B cell (primary cell): ENCODE measurements at regions not wholly inside any gene's neighbourhood (a gene's known extent, or its start where the extent isn't known, plus 50 kb on each side); places are given as distances from the start of the nearest gene placed in this dataset.

Source experiments
- ATAC-seq: fragments of 200-7000 bp; cut with Tn5 transposase; one replicate; pipeline ENCODE4 v1.10.0; 2021; ENCODE audit warnings: low read depth, mild to moderate bottlenecking, moderate number of reproducible peaks, moderate library complexity
- CTCF ChIA-PET: fragments of 350-600 bp; sonication (Branson Sonifier 250); formaldehyde crosslinking; loops from one replicate; lab custom pipeline; 2021; ENCODE audit warnings: antibody characterized with exemption, inconsistent platforms; lab: Charles Lee
- POLR2A ChIA-PET: fragments of 350-600 bp; sonication (Branson Sonifier 250); formaldehyde crosslinking; loops from one replicate; lab custom pipeline; 2021; ENCODE audit warnings: antibody characterized with exemption; lab: Charles Lee
- DNase-seq: peaks from one replicate; pipeline ENCODE4 v3.0.0; 2013
- H2AFZ ChIP-seq: 2 replicates; pipeline ENCODE4 v1.6.1; 2012; ENCODE audit warnings: mild to moderate bottlenecking, low read depth, low read length; ENCODE audit not compliant: insufficient read depth, poor library complexity, severe bottlenecking
- H3K27ac ChIP-seq, 2 donors: 1 replicate in 1 of 2; 2 replicates in 1 of 2; pipeline ENCODE4 v1.5.1; 2012 to 2013; ENCODE audit warnings: low read length in 2 of 2, mild to moderate bottlenecking in 2 of 2, moderate library complexity in 1 of 2
- H3K27me3 ChIP-seq, 4 experiments: fragments of 200-600 bp in 1 of 4; sonication (generic) in 1 of 4; replicated peaks in 1 of 4; 1 replicate in 2 of 4; 2 replicates in 2 of 4; pipeline versions ENCODE4 v1.6.1 to v1.7.0; 2013 to 2016; ENCODE audit warnings: low read length in 3 of 4, mild to moderate bottlenecking in 2 of 4, mixed read lengths in 1 of 4, moderate library complexity in 1 of 4; ENCODE audit not compliant: insufficient read depth in 4 of 4, control insufficient read depth in 3 of 4; ENCODE audit errors: control extremely low read depth in 1 of 4
- H3K36me3 ChIP-seq, 2 experiments: replicated peaks in 1 of 2; 1 replicate in 1 of 2; 2 replicates in 1 of 2; pipeline versions ENCODE4 v1.6.1 to v1.7.1; 2013; ENCODE audit warnings: low read length in 1 of 2; ENCODE audit not compliant: insufficient read depth in 2 of 2, control insufficient read depth in 1 of 2; ENCODE audit errors: control extremely low read depth in 1 of 2, extremely low read depth in 1 of 2
- H3K4me1 ChIP-seq, 2 donors: fragments of 200-600 bp in 1 of 2; sonication (generic) in 1 of 2; 1 replicate in 1 of 2; 2 replicates in 1 of 2; pipeline versions ENCODE4 v1.5.1 to v1.6.1; 2013 to 2017; ENCODE audit warnings: low read length in 2 of 2; ENCODE audit not compliant: control insufficient read depth in 2 of 2, insufficient read depth in 2 of 2
- H3K4me2 ChIP-seq: replicated peaks from 2 replicates; pipeline ENCODE3; 2012; ENCODE audit warnings: mild to moderate bottlenecking, low read depth, low read length; ENCODE audit not compliant: poor library complexity, severe bottlenecking
- H3K4me3 ChIP-seq, 5 experiments: fragments of 200-600 bp in 1 of 5; sonication (generic) in 1 of 5; 1 replicate in 3 of 5; 2 replicates in 2 of 5; pipeline versions ENCODE4 v1.5.1 to v1.7.0; 2011 to 2016; ENCODE audit warnings: low read length in 4 of 5, mild to moderate bottlenecking in 4 of 5, low read depth in 2 of 5, control low read depth in 1 of 5, moderate library complexity in 1 of 5; ENCODE audit not compliant: insufficient read depth in 1 of 5; ENCODE audit errors: control extremely low read depth in 1 of 5, extremely low read depth in 1 of 5
- H3K79me2 ChIP-seq: fragments of 200-600 bp; sonication (generic); one replicate; pipeline ENCODE4 v1.6.0; 2016; ENCODE audit warnings: low read length; ENCODE audit not compliant: control insufficient read depth, insufficient read depth
- H3K9ac ChIP-seq: fragments of 200-600 bp; sonication (generic); 2 replicates; pipeline ENCODE4 v1.6.1; 2017; ENCODE audit warnings: mild to moderate bottlenecking, low read length, moderate library complexity
- H3K9me3 ChIP-seq, 3 donors: one replicate each; pipeline versions ENCODE4 v1.6.1 to v1.7.1; 2013; ENCODE audit warnings: low read length in 2 of 3; ENCODE audit not compliant: control insufficient read depth in 2 of 3, insufficient read depth in 1 of 3; ENCODE audit errors: control extremely low read depth in 1 of 3
- H4K20me1 ChIP-seq: 2 replicates; pipeline ENCODE4 v1.6.0; 2012; ENCODE audit warnings: mild to moderate bottlenecking, low read length; ENCODE audit not compliant: insufficient read depth, control insufficient read depth, poor library complexity, severe bottlenecking
- H3K27ac Mint-ChIP-seq: one replicate; pipeline ENCODE4 v1.8.0; 2021; ENCODE audit warnings: mixed read lengths
- H3K27me3 Mint-ChIP-seq: one replicate; pipeline ENCODE4 v1.8.0; 2021; ENCODE audit warnings: mixed read lengths
- H3K4me1 Mint-ChIP-seq: one replicate; pipeline ENCODE4 v1.8.0; 2021; ENCODE audit warnings: mixed read lengths
- H3K4me3 Mint-ChIP-seq: one replicate; pipeline ENCODE4 v1.8.0; 2021; ENCODE audit warnings: mixed read lengths
- H3K9me3 Mint-ChIP-seq: one replicate; pipeline ENCODE4 v1.8.0; 2022; ENCODE audit warnings: mixed read lengths; ENCODE audit not compliant: insufficient read depth
- EZH2 ChIP-seq: IDR thresholded peaks from 2 replicates; pipeline ENCODE4 v1.6.1; 2012; ENCODE audit warnings: borderline replicate concordance, low read depth, mild to moderate bottlenecking, moderate library complexity, low read length; ENCODE audit not compliant: insufficient read depth, poor library complexity, severe bottlenecking
- WGBS: methylation state at CpG from one replicate; pipeline ENCODE4 v1.1.5; 2013; ENCODE audit warnings: missing lambda C conversion rate; ENCODE audit not compliant: insufficient coverage; 5-methylcytosine and 5-hydroxymethylcytosine counted together
- intact Hi-C: fragments of 100-400 bp; cut with micrococcal nuclease; formaldehyde crosslinking; loops from one replicate; pipeline ENCODE4 v1.10.0; 2022
- TF ChIP-seq, protein P1 (sequence below): fragments of 200-600 bp; IDR thresholded peaks from one replicate; pipeline ENCODE4 v1.8.0; 2022; ENCODE audit warnings: antibody characterized with exemption, mild to moderate bottlenecking

DNA sequence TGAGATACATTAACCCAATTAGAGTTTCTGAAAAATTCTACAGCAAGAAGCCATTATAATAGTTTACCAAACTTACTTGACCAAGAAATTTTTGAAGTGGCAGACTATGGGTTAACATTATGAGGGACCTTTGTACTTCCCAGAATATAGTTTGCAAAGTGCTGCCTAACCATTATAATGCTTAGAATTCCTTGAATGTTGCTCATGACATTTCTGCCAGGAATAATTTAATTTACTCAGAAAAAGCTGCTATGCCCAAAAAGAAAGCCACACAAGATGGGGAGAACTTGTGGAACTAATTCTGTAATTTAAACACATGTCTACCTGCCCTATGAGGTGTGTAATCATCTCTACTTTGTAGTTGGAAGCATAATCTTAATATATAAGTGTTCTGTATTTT lies 58.1 kb upstream of the MYCBP2 start:
- no peak overlapping the region for H3K9ac ChIP-seq
- no peaks in the 10 kb centered on the region for H3K9me3 ChIP-seq
- ChIA-PET POLR2A (no interaction called here), CTCF (no interaction called here)
- no peak overlapping the region for H3K4me2 ChIP-seq
- peaks cover 4% of the 10 kb centered on the region for H3K4me1 Mint-ChIP-seq
- no peak overlapping the region for H3K27ac Mint-ChIP-seq
- no peak overlapping the region for H3K27ac ChIP-seq
- no peaks in the 10 kb centered on the region for H3K36me3 ChIP-seq
- no peaks in the 10 kb centered on the region for H3K27me3 ChIP-seq
- no peak overlapping the region for H3K4me3 ChIP-seq
- no peaks in the 10 kb centered on the region for H3K4me1 ChIP-seq
- H2AFZ ChIP-seq, result no peak overlapping the region
- DNase-seq, result no peak
- H3K4me3 Mint-ChIP-seq, result no peak overlapping the region
- no peak for TF ChIP-seq EZH2
- H4K20me1 ChIP-seq, result no peaks in the 10 kb centered on the region
- H3K9me3 Mint-ChIP-seq, result no peaks in the 10 kb centered on the region
- no peaks in the 10 kb centered on the region for H3K27me3 Mint-ChIP-seq
- intact Hi-C loops, result no loop called here
- ATAC-seq, result no peak
- H3K79me2 ChIP-seq, result no peaks in the 10 kb centered on the region

- Histone ChIP-seq H3K9ac (no peak overlapping the region), H3K4me2 (no peak overlapping the region), H3K36me3 (no peaks in the 10 kb centered on the region), H4K20me1 (no peaks in the 10 kb centered on the region), H3K79me2 (no peaks in the 10 kb centered on the region), H3K9me3 (no peaks in the 10 kb centered on the region), H2AFZ (no peak overlapping the region), H3K4me3 (no peak overlapping the region), H3K4me1 (no peaks in the 10 kb centered on the region), H3K27me3 (no peaks in the 10 kb centered on the region), H3K27ac (no peak overlapping the region)
- no peaks in the 10 kb centered on the region for H3K9me3 Mint-ChIP-seq
- H3K4me3 Mint-ChIP-seq, result no peak overlapping the region
- no peak overlapping the region for H3K27ac Mint-ChIP-seq
- no peak for ATAC-seq
- ChIA-PET CTCF (interaction anchor here (0.6 kb wide), 1 partner anchor 326 kb away, joined by 5 read pairs; no protein-coding TSS in a partner anchor), POLR2A (no interaction called here)
- WGBS, result no CpG with 5 or more reads among the region's 4 CpGs
- DNase-seq, result no peak
- TF ChIP-seq, protein P1, sequence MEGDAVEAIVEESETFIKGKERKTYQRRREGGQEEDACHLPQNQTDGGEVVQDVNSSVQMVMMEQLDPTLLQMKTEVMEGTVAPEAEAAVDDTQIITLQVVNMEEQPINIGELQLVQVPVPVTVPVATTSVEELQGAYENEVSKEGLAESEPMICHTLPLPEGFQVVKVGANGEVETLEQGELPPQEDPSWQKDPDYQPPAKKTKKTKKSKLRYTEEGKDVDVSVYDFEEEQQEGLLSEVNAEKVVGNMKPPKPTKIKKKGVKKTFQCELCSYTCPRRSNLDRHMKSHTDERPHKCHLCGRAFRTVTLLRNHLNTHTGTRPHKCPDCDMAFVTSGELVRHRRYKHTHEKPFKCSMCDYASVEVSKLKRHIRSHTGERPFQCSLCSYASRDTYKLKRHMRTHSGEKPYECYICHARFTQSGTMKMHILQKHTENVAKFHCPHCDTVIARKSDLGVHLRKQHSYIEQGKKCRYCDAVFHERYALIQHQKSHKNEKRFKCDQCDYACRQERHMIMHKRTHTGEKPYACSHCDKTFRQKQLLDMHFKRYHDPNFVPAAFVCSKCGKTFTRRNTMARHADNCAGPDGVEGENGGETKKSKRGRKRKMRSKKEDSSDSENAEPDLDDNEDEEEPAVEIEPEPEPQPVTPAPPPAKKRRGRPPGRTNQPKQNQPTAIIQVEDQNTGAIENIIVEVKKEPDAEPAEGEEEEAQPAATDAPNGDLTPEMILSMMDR, result no peak
- TF ChIP-seq EZH2, result no peak
- intact Hi-C loops, result no loop called here
- peaks cover 4% of the 10 kb centered on the region for H3K4me1 Mint-ChIP-seq
- H3K27me3 Mint-ChIP-seq, result no peaks in the 10 kb centered on the region
These were observed 56.2 kb upstream of the MYCBP2 start for GRCh38 chr13:77383097-77383496.
